22Rv1 (cell line): ENCODE measurements at regions not wholly inside any gene's neighbourhood (a gene's known extent, or its start where the extent isn't known, plus 50 kb on each side); places are given as distances from the start of the nearest gene placed in this dataset.

ENCODE experiments used
- CTCF ChIP-seq: fragments of 450-650 bp; IDR thresholded peaks from 2 replicates; pipeline ENCODE4 v1.5.1; 2017; ENCODE audit warnings: mild to moderate bottlenecking
- ZFX ChIP-seq: fragments of 450-650 bp; IDR thresholded peaks from 2 replicates; pipeline ENCODE4 v1.6.1; 2017; ENCODE audit warnings: antibody characterized with exemption, borderline replicate concordance

- TF ChIP-seq CTCF: no peak
- no peak for TF ChIP-seq ZFX
Observed at GRCh38 chr5:35477321-35477720, 140.3 kb upstream of the SPEF2 start.
